GM10266 (cell line): ENCODE measurements at regions not wholly inside any gene's neighbourhood (a gene's known extent, or its start where the extent isn't known, plus 50 kb on each side); places are given as distances from the start of the nearest gene placed in this dataset.

ENCODE experiments used
- DNase-seq: peaks from one replicate; pipeline ENCODE4 v3.0.0; 2012; ENCODE audit errors: extremely low spot score
- CTCF ChIP-seq: IDR thresholded peaks from 2 replicates; pipeline ENCODE4 v1.5.1; 2012; ENCODE audit warnings: mild to moderate bottlenecking, low read depth; ENCODE audit not compliant: control insufficient read depth, insufficient read depth; ENCODE audit errors: missing control alignments

GRCh38 chr12:123065676-123066383 is 85.1 kb downstream of the PITPNM2 start:
- DNase-seq = no peak
- TF ChIP-seq CTCF = no peak

- DNase-seq = no peak
- TF ChIP-seq CTCF = no peak
Measured at GRCh38 chr12:123064885-123065619, 84.6 kb downstream of the ARL6IP4 start.

- no peak for TF ChIP-seq CTCF
- DNase-seq = no peak
Measured at GRCh38 chr12:123064366-123064765, 83.9 kb downstream of the ARL6IP4 start.

- DNase-seq = no peak
- peak; percentile 38 for TF ChIP-seq CTCF
Measured at GRCh38 chr12:123063535-123063934, 83.1 kb downstream of the ARL6IP4 start.

- no peak for DNase-seq
- TF ChIP-seq CTCF = no peak
Measured at GRCh38 chr12:123062681-123063486, 82.4 kb downstream of the ARL6IP4 start.

- DNase-seq = no peak
- no peak for TF ChIP-seq CTCF
Measured at GRCh38 chr12:123061441-123062205, 81.1 kb downstream of the ARL6IP4 start.
